ENCODE measurements at regions not wholly inside any gene's neighbourhood (a gene's known extent, or its start where the extent isn't known, plus 50 kb on each side); places are given as distances from the start of the nearest gene placed in this dataset.

DNA sequence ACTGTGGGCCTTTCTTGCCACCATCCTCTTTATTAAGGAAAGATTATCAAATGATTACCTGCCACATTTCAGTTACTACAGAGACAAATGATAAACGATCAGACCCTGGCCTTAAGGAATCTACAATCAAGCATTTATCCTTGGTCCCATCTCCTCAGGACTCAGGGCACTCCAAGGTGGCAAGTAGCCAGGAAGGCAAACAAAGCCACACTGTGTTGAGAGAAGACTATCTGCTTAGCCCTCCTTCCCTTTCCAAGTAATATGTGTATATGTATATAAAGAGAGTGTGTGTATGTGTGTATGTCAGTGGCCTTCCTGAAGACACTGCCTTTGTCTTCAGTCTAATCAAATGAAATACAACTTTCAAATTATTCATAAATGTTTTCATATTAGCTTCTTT lies 490.1 kb upstream of the ATP11B start:
- no peak for TF ChIP-seq CTCF (IDR thresholded peaks at IDR 0.05)
- no peak for TF ChIP-seq POLR2A (IDR thresholded peaks at IDR 0.05)

Measured in uterus (tissue), 2 donors.